ENCODE measurements at regions not wholly inside any gene's neighbourhood (a gene's known extent, or its start where the extent isn't known, plus 50 kb on each side); places are given as distances from the start of the nearest gene placed in this dataset.

DNA sequence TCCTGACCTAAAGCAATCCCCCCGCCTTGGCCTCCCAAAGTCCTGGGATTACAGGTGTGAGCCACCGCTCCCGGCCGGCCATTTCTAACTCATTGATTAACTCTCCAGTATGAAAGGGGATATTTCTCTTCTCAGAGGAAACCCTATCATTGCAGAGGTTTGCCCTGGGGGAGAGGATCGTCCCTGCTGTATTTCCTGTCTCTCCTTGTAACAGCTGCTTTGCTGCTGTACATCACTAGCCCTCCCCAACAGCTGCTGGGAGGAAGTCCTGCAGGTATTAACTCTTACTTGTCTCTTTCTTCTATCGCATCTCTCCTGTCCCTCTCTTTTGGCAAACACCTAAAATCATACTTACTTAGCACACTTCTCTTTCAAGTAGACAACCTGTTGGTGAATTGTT is 219.0 kb upstream of the DSEL start:
- TF ChIP-seq, protein P1, sequence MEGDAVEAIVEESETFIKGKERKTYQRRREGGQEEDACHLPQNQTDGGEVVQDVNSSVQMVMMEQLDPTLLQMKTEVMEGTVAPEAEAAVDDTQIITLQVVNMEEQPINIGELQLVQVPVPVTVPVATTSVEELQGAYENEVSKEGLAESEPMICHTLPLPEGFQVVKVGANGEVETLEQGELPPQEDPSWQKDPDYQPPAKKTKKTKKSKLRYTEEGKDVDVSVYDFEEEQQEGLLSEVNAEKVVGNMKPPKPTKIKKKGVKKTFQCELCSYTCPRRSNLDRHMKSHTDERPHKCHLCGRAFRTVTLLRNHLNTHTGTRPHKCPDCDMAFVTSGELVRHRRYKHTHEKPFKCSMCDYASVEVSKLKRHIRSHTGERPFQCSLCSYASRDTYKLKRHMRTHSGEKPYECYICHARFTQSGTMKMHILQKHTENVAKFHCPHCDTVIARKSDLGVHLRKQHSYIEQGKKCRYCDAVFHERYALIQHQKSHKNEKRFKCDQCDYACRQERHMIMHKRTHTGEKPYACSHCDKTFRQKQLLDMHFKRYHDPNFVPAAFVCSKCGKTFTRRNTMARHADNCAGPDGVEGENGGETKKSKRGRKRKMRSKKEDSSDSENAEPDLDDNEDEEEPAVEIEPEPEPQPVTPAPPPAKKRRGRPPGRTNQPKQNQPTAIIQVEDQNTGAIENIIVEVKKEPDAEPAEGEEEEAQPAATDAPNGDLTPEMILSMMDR (IDR thresholded peaks at IDR 0.05; ENCODE audit: unreplicated experiment): no peak
- H3K36me3 Mint-ChIP-seq (ENCODE audit: low read depth, unreplicated experiment): no peaks in the 10 kb centered on the region
- DNase-seq (ENCODE audit: low spot score): no peak
- no peaks in the 10 kb centered on the region for H3K9me3 Mint-ChIP-seq (ENCODE audit: unreplicated experiment)
- H3K4me1 Mint-ChIP-seq (ENCODE audit: unreplicated experiment): no peaks in the 10 kb centered on the region
- no peaks in the 10 kb centered on the region for H3K27me3 Mint-ChIP-seq (ENCODE audit: unreplicated experiment)
- no peak overlapping the region for H3K4me3 Mint-ChIP-seq (ENCODE audit: unreplicated experiment)
- no peak overlapping the region for H3K27ac Mint-ChIP-seq (ENCODE audit: unreplicated experiment)

DNA sequence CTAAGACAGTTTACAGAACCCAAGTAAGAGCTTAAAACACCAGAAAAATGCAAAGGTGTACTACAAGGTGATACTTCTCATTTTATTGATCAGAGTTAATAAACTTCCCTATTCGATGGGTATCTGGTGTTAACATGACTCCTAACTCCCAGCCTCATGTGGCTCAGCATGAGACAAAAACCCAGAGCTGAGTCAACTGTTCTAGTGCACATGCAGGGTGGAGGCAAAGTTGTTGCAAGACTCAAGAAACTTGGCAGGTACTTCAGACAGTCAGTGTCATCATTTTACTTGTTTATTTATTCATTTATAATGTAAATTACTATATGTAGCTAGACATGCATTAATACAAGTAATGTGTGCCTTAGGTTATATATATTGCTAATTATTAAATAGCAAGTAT is 216.6 kb upstream of the DSEL start:
- no peak overlapping the region for H3K4me3 Mint-ChIP-seq (ENCODE audit: unreplicated experiment)
- no peaks in the 10 kb centered on the region for H3K9me3 Mint-ChIP-seq (ENCODE audit: unreplicated experiment)
- no peaks in the 10 kb centered on the region for H3K36me3 Mint-ChIP-seq (ENCODE audit: low read depth, unreplicated experiment)
- TF ChIP-seq, protein P1 (IDR thresholded peaks at IDR 0.05; ENCODE audit: unreplicated experiment): no peak
- H3K4me1 Mint-ChIP-seq (ENCODE audit: unreplicated experiment): no peaks in the 10 kb centered on the region
- DNase-seq (ENCODE audit: low spot score): no peak
- no peak overlapping the region for H3K27ac Mint-ChIP-seq (ENCODE audit: unreplicated experiment)
- H3K27me3 Mint-ChIP-seq (ENCODE audit: unreplicated experiment): no peaks in the 10 kb centered on the region

DNA sequence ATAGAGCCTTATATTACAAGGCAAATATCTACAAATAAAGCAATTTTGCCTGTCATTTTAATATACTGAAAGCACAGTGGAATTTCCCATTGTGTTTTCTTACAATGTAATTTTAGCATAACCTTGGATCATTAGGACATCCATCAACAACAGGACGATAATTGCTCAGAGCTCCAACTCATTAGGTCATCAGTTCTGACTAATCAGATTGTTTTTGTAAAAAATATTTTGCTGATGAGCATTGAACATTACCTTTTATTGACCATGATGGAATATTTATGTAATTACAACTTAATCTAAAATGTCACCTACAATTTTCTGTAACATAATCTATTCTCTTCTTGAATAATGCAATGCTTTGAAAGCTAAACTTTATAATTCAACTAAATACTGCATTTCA is 215.3 kb upstream of the DSEL start:
- TF ChIP-seq, protein P1 (IDR thresholded peaks at IDR 0.05; ENCODE audit: unreplicated experiment): no peak
- H3K27me3 Mint-ChIP-seq (ENCODE audit: unreplicated experiment): no peaks in the 10 kb centered on the region
- DNase-seq (ENCODE audit: low spot score): no peak

DNA sequence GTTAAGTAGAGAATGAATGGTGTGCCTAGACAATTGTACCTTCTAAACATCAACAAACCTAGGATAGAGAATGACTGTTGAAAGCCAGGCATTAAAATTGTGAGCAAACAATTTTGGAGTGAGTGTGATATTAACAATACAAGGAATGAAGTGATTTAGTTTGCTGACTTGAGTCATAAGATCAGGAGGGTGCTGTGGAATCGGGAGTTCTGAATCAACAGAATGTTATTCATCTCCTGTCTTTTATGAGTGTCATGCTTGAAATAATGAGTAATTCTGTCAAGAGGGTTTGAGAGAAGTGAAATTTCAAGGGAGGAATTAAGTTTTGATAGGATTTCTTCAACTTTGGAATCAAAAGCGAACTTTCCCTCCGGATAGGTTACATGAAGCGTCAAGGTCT is 214.4 kb upstream of the DSEL start:
- Mint-ChIP-seq H3K4me3 (ENCODE audit: unreplicated experiment) (no peak overlapping the region), H3K9me3 (ENCODE audit: unreplicated experiment) (no peaks in the 10 kb centered on the region), H3K4me1 (ENCODE audit: unreplicated experiment) (no peaks in the 10 kb centered on the region), H3K36me3 (ENCODE audit: low read depth, unreplicated experiment) (no peaks in the 10 kb centered on the region), H3K27ac (ENCODE audit: unreplicated experiment) (no peak overlapping the region), H3K27me3 (ENCODE audit: unreplicated experiment) (no peaks in the 10 kb centered on the region)
- no peak for DNase-seq (ENCODE audit: low spot score)
- TF ChIP-seq, protein P1 (IDR thresholded peaks at IDR 0.05; ENCODE audit: unreplicated experiment): no peak

More for the DNA sequence above, 215.3 kb upstream of the DSEL start:
- no peak overlapping the region for H3K4me3 Mint-ChIP-seq (ENCODE audit: unreplicated experiment)
- no peaks in the 10 kb centered on the region for H3K36me3 Mint-ChIP-seq (ENCODE audit: low read depth, unreplicated experiment)
- no peak overlapping the region for H3K27ac Mint-ChIP-seq (ENCODE audit: unreplicated experiment)
- no peaks in the 10 kb centered on the region for H3K9me3 Mint-ChIP-seq (ENCODE audit: unreplicated experiment)
- no peaks in the 10 kb centered on the region for H3K4me1 Mint-ChIP-seq (ENCODE audit: unreplicated experiment)

DNA sequence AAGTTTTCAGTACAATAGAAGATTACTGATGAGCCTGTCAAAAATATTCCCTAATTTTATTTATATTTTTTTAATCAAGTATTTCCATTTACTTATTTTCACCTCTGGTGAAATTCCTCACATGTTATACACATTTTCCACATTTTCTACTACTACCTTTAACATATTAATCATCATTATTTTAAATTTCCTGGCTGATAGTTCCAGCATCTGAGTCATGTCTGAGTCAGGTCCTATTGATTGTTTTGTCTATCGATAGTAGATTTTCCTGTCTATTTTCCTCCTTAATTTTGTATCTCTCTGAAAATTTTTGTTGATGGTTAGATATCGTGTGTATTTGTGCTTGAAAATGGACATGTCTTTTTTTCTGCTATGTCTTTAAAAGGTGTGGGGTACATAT is 211.8 kb upstream of the DSEL start:
- no peaks in the 10 kb centered on the region for H3K9me3 Mint-ChIP-seq (ENCODE audit: unreplicated experiment)
- DNase-seq (ENCODE audit: low spot score): no peak
- H3K4me3 Mint-ChIP-seq (ENCODE audit: unreplicated experiment): no peak overlapping the region
- TF ChIP-seq, protein P1 (IDR thresholded peaks at IDR 0.05; ENCODE audit: unreplicated experiment): no peak
- peaks cover 4% of the 10 kb centered on the region for H3K36me3 Mint-ChIP-seq (ENCODE audit: low read depth, unreplicated experiment)
- no peak overlapping the region for H3K27ac Mint-ChIP-seq (ENCODE audit: unreplicated experiment)
- H3K4me1 Mint-ChIP-seq (ENCODE audit: unreplicated experiment): no peaks in the 10 kb centered on the region
- H3K27me3 Mint-ChIP-seq (ENCODE audit: unreplicated experiment): no peaks in the 10 kb centered on the region
